Astrocyte (in vitro differentiated cells and primary cell): ENCODE measurements at regions not wholly inside any gene's neighbourhood (a gene's known extent, or its start where the extent isn't known, plus 50 kb on each side); places are given as distances from the start of the nearest gene placed in this dataset.

Experiments
- DNase-seq: peaks from one replicate; pipeline ENCODE4 v3.0.0-alpha.2; 2010; ENCODE audit warnings: low read depth
- FAIRE-seq: peaks from 2 replicates; lab custom pipeline; 2011; peaks lifted over from hg19 to GRCh38; lab: Jason Lieb, UNC
- H2AFZ ChIP-seq: 2 replicates; pipeline ENCODE4 v1.6.0; 2012; ENCODE audit warnings: low read depth, low read length, inconsistent platforms
- H3K27ac ChIP-seq: 2 replicates; pipeline ENCODE4 v1.5.1; 2011; ENCODE audit warnings: low read depth, low read length, inconsistent platforms
- H3K27me3 ChIP-seq: 2 replicates; pipeline ENCODE4 v1.6.0; 2011; ENCODE audit warnings: low read length, inconsistent platforms; ENCODE audit not compliant: insufficient read depth
- H3K36me3 ChIP-seq: 2 replicates; pipeline ENCODE4 v1.5.1; 2011; ENCODE audit warnings: low read length, inconsistent platforms; ENCODE audit not compliant: insufficient read depth
- H3K4me1 ChIP-seq: 2 replicates; pipeline ENCODE4 v1.5.1; 2011; ENCODE audit warnings: low read length, inconsistent platforms; ENCODE audit not compliant: insufficient read depth
- H3K4me2 ChIP-seq: 2 replicates; pipeline ENCODE4 v1.6.0; 2012; ENCODE audit warnings: low read length, inconsistent platforms
- H3K4me3 ChIP-seq: 2 replicates; pipeline ENCODE4 v1.5.1; 2011; ENCODE audit warnings: low read depth, mild to moderate bottlenecking, low read length, inconsistent platforms; ENCODE audit not compliant: insufficient read depth
- H3K79me2 ChIP-seq: 2 replicates; pipeline ENCODE4 v1.6.0; 2012; ENCODE audit warnings: mild to moderate bottlenecking, low read length, inconsistent platforms; ENCODE audit not compliant: insufficient read depth
- H3K9ac ChIP-seq: 2 replicates; pipeline ENCODE4 v1.6.0; 2012; ENCODE audit warnings: mild to moderate bottlenecking, low read length, inconsistent platforms
- H3K9me3 ChIP-seq: 2 replicates; pipeline ENCODE4 v1.5.1; 2012; ENCODE audit warnings: low read depth, mild to moderate bottlenecking, low read length, inconsistent platforms; ENCODE audit not compliant: insufficient read depth
- H4K20me1 ChIP-seq: 2 replicates; pipeline ENCODE4 v1.6.0; 2012; ENCODE audit warnings: low read length, inconsistent platforms; ENCODE audit not compliant: insufficient read depth
- H3K27ac Mint-ChIP-seq: one replicate; pipeline ENCODE4 v1.8.0; 2021; ENCODE audit warnings: mild to moderate bottlenecking, mixed read lengths; ENCODE audit not compliant: unreplicated experiment
- H3K27me3 Mint-ChIP-seq: one replicate; pipeline ENCODE4 v1.8.0; 2021; ENCODE audit warnings: low read depth, mixed read lengths; ENCODE audit not compliant: unreplicated experiment
- H3K36me3 Mint-ChIP-seq: one replicate; pipeline ENCODE4 v1.8.0; 2021; ENCODE audit warnings: low read depth, mixed read lengths; ENCODE audit not compliant: unreplicated experiment
- H3K4me1 Mint-ChIP-seq: one replicate; pipeline ENCODE4 v1.8.0; 2021; ENCODE audit warnings: low read depth, mixed read lengths; ENCODE audit not compliant: unreplicated experiment
- H3K4me3 Mint-ChIP-seq: one replicate; pipeline ENCODE4 v1.8.0; 2021; ENCODE audit warnings: mild to moderate bottlenecking, moderate library complexity, mixed read lengths; ENCODE audit not compliant: unreplicated experiment
- H3K9me3 Mint-ChIP-seq: one replicate; pipeline ENCODE4 v1.8.0; 2021; ENCODE audit warnings: mild to moderate bottlenecking, mixed read lengths; ENCODE audit not compliant: unreplicated experiment
- EZH2 ChIP-seq: IDR thresholded peaks from 2 replicates; pipeline ENCODE4 v1.6.1; 2012; ENCODE audit warnings: mild to moderate bottlenecking, low read length, inconsistent platforms; ENCODE audit not compliant: insufficient read depth
- TF ChIP-seq, protein P1 (sequence below): IDR thresholded peaks from 2 replicates; pipeline ENCODE4 v1.5.1; 2011; ENCODE audit warnings: low read depth, mild to moderate bottlenecking, inconsistent platforms, low read length, moderate library complexity; ENCODE audit not compliant: insufficient read depth

DNA sequence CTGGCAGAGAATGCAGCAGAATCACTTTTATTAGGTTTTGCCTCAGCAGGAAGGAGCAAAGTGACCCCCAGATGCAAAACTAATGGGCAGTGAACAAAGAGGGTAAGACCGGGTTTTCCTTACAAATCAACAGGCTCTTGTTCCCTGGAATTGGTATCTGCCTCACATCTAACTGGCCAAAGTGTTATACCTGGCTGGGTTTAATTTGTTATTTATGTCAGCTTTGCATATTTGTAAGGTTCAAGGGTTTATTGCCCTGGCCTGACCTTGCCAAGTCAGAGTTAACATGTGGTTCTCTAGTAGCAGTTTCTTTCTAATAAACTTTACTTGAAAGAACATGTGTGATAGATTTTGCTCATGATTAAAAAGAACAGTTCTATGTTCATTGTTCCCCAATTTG is 431.7 kb upstream of the NR2F2 start:
- DNase-seq (no peak), FAIRE-seq (no peak)
- Mint-ChIP-seq H3K4me1 (peaks cover 2% of the 10 kb centered on the region), H3K36me3 (no peaks in the 10 kb centered on the region), H3K27ac (no peak overlapping the region), H3K4me3 (no peak overlapping the region), H3K27me3 (peaks cover 2% of the 10 kb centered on the region), H3K9me3 (peaks cover 2% of the 10 kb centered on the region)
- no peak overlapping the region for H3K4me3 ChIP-seq
- no peak overlapping the region for H3K4me2 ChIP-seq
- no peak overlapping the region for H2AFZ ChIP-seq
- no peak overlapping the region for H3K27ac ChIP-seq
- H3K9ac ChIP-seq = no peak overlapping the region
- H3K9me3 ChIP-seq = no peaks in the 10 kb centered on the region
- H3K79me2 ChIP-seq = no peaks in the 10 kb centered on the region
- no peaks in the 10 kb centered on the region for H3K27me3 ChIP-seq
- no peak for TF ChIP-seq EZH2
- TF ChIP-seq, protein P1, sequence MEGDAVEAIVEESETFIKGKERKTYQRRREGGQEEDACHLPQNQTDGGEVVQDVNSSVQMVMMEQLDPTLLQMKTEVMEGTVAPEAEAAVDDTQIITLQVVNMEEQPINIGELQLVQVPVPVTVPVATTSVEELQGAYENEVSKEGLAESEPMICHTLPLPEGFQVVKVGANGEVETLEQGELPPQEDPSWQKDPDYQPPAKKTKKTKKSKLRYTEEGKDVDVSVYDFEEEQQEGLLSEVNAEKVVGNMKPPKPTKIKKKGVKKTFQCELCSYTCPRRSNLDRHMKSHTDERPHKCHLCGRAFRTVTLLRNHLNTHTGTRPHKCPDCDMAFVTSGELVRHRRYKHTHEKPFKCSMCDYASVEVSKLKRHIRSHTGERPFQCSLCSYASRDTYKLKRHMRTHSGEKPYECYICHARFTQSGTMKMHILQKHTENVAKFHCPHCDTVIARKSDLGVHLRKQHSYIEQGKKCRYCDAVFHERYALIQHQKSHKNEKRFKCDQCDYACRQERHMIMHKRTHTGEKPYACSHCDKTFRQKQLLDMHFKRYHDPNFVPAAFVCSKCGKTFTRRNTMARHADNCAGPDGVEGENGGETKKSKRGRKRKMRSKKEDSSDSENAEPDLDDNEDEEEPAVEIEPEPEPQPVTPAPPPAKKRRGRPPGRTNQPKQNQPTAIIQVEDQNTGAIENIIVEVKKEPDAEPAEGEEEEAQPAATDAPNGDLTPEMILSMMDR = no peak
- no peaks in the 10 kb centered on the region for H3K36me3 ChIP-seq
- H4K20me1 ChIP-seq = no peaks in the 10 kb centered on the region
- H3K4me1 ChIP-seq = no peaks in the 10 kb centered on the region

DNA sequence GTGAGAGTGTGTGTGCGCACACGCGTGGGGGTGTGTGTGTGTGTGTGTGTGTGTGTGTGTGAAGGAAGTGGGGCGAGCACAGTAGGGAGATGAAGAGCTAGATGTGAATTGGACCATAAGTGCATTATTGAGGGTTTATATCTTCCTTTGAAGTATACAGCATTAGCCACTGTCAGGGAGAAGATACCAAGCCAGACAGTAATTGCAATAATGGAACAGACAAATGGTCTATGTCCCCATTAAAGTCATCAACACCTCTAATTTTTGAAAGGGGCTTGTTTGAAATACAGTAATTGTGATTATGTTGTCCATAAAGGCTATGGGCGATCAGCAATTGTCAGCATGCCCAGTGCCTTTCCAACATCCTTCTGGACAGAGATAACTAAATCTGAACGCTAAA is 429.2 kb upstream of the NR2F2 start:
- H3K27me3 Mint-ChIP-seq = peaks cover 5% of the 10 kb centered on the region
- H3K27me3 ChIP-seq = no peaks in the 10 kb centered on the region
- H3K27ac ChIP-seq = no peak overlapping the region
- no peak overlapping the region for H3K4me3 ChIP-seq
- no peaks in the 10 kb centered on the region for H4K20me1 ChIP-seq
- peaks cover 2% of the 10 kb centered on the region for H3K4me1 Mint-ChIP-seq
- no peaks in the 10 kb centered on the region for H3K9me3 ChIP-seq
- FAIRE-seq (no peak), DNase-seq (no peak)
- H3K9me3 Mint-ChIP-seq = peaks cover 2% of the 10 kb centered on the region
- H3K36me3 ChIP-seq = no peaks in the 10 kb centered on the region
- TF ChIP-seq, protein P1 = no peak
- no peak for TF ChIP-seq EZH2
- no peaks in the 10 kb centered on the region for H3K79me2 ChIP-seq
- no peak overlapping the region for H2AFZ ChIP-seq
- no peak overlapping the region for H3K4me3 Mint-ChIP-seq
- no peaks in the 10 kb centered on the region for H3K4me1 ChIP-seq
- no peak overlapping the region for H3K27ac Mint-ChIP-seq
- no peak overlapping the region for H3K4me2 ChIP-seq
- no peak overlapping the region for H3K9ac ChIP-seq
- H3K36me3 Mint-ChIP-seq = no peaks in the 10 kb centered on the region

DNA sequence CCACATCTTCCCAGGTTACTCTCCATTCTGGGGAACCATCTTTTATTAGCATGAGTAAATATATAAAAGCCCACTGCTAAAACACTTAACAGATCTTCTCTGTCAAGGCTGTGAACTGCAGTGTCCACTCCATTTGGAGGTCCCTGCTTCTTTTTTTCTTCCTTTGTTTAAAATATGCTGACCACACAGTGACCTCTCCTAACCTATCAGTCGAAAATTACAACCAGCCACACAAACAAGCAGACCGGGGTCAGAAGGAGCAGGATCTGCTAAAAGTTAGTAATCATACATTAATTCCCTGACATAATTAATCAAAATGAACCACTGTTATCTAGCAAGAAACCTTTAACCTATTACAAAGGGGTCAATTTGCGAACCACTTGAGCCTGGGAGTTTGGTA is 427.9 kb upstream of the NR2F2 start:
- Histone ChIP-seq H3K4me2 (no peak overlapping the region), H3K4me3 (no peak overlapping the region), H4K20me1 (no peaks in the 10 kb centered on the region), H3K9ac (no peak overlapping the region), H3K9me3 (no peaks in the 10 kb centered on the region), H3K36me3 (no peaks in the 10 kb centered on the region), H3K4me1 (no peaks in the 10 kb centered on the region), H3K79me2 (no peaks in the 10 kb centered on the region), H3K27me3 (no peaks in the 10 kb centered on the region), H3K27ac (no peak overlapping the region), H2AFZ (no peak overlapping the region)
- Mint-ChIP-seq H3K4me1 (no peaks in the 10 kb centered on the region), H3K4me3 (no peak overlapping the region), H3K36me3 (no peaks in the 10 kb centered on the region), H3K27ac (no peak overlapping the region), H3K9me3 (peaks cover 2% of the 10 kb centered on the region), H3K27me3 (peaks cover 10% of the 10 kb centered on the region)
- TF ChIP-seq, protein P1 = no peak
- no peak for TF ChIP-seq EZH2
- DNase-seq = no peak
- no peak for FAIRE-seq
